Astrocyte of the cerebellum (primary cell): ENCODE measurements at regions not wholly inside any gene's neighbourhood (a gene's known extent, or its start where the extent isn't known, plus 50 kb on each side); places are given as distances from the start of the nearest gene placed in this dataset.

ENCODE experiments used
- DNase-seq: peaks from one replicate; pipeline ENCODE4 v3.0.0-alpha.2; 2011; ENCODE audit warnings: low read depth
- H3K4me3 ChIP-seq: 2 replicates; pipeline ENCODE4 v1.5.1; 2011; ENCODE audit warnings: mild to moderate bottlenecking, low read depth, low read length, moderate library complexity
- CTCF ChIP-seq: IDR thresholded peaks from 2 replicates; pipeline ENCODE4 v1.5.1; 2012; ENCODE audit warnings: low read length, low read depth, moderate library complexity, mild to moderate bottlenecking; ENCODE audit errors: missing control alignments
- in situ Hi-C: cut with HindIII; loops from 2 replicates; pipeline ENCODE4 v1.10.0; 2017; ENCODE audit warnings: low sequenced_read_pairs

- no peak for DNase-seq
- no peak for TF ChIP-seq CTCF
- in situ Hi-C loops: no loop called here
These were observed 376.5 kb upstream of the PRKCQ start for GRCh38 chr10:6956562-6956961.

GRCh38 chr10:6953271-6953801, 373.3 kb upstream of the PRKCQ start:
- DNase-seq: peak; percentile 73
- in situ Hi-C loops: no loop called here
- H3K4me3 ChIP-seq: no peak overlapping the region
- TF ChIP-seq CTCF: no peak

More at GRCh38 chr10:6956562-6956961, 376.5 kb upstream of the PRKCQ start:
- no peak overlapping the region for H3K4me3 ChIP-seq

GRCh38 chr10:6951732-6952131, 371.7 kb upstream of the PRKCQ start:
- DNase-seq: no peak
- no peak overlapping the region for H3K4me3 ChIP-seq
- in situ Hi-C loops: no loop called here
- no peak for TF ChIP-seq CTCF

- TF ChIP-seq CTCF: no peak
- in situ Hi-C loops: no loop called here
- no peak overlapping the region for H3K4me3 ChIP-seq
- DNase-seq: no peak
These were observed 370.1 kb upstream of the PRKCQ start for GRCh38 chr10:6950133-6950532.

GRCh38 chr10:6944436-6944835, 364.4 kb upstream of the PRKCQ start:
- in situ Hi-C loops: no loop called here
- TF ChIP-seq CTCF: no peak
- H3K4me3 ChIP-seq: no peak overlapping the region
- no peak for DNase-seq

- DNase-seq: no peak
- TF ChIP-seq CTCF: no peak
- H3K4me3 ChIP-seq: no peak overlapping the region
- in situ Hi-C loops: no loop called here
These were observed 358.3 kb upstream of the PRKCQ start for GRCh38 chr10:6938384-6938783.

- DNase-seq: no peak
- TF ChIP-seq CTCF: no peak
- in situ Hi-C loops: no loop called here
- H3K4me3 ChIP-seq: no peak overlapping the region
These were observed 356.9 kb upstream of the PRKCQ start for GRCh38 chr10:6936931-6937330.
